GM10266 (cell line): ENCODE measurements at regions not wholly inside any gene's neighbourhood (a gene's known extent, or its start where the extent isn't known, plus 50 kb on each side); places are given as distances from the start of the nearest gene placed in this dataset.
"Not testable (repeated sequence)": the region's sequence is repeated elsewhere in the genome, so short reads cannot be mapped to it uniquely, and the experiment has no call there.

ENCODE experiments used
- DNase-seq: peaks from one replicate; pipeline ENCODE4 v3.0.0; 2012; ENCODE audit errors: extremely low spot score
- TF ChIP-seq, protein P1 (sequence below): IDR thresholded peaks from 2 replicates; pipeline ENCODE4 v1.5.1; 2012; ENCODE audit warnings: mild to moderate bottlenecking, low read depth; ENCODE audit not compliant: control insufficient read depth, insufficient read depth; ENCODE audit errors: missing control alignments

GRCh38 chr2:126049461-126049860 is 606.5 kb upstream of the GYPC start:
- no peak for DNase-seq
- TF ChIP-seq, protein P1, sequence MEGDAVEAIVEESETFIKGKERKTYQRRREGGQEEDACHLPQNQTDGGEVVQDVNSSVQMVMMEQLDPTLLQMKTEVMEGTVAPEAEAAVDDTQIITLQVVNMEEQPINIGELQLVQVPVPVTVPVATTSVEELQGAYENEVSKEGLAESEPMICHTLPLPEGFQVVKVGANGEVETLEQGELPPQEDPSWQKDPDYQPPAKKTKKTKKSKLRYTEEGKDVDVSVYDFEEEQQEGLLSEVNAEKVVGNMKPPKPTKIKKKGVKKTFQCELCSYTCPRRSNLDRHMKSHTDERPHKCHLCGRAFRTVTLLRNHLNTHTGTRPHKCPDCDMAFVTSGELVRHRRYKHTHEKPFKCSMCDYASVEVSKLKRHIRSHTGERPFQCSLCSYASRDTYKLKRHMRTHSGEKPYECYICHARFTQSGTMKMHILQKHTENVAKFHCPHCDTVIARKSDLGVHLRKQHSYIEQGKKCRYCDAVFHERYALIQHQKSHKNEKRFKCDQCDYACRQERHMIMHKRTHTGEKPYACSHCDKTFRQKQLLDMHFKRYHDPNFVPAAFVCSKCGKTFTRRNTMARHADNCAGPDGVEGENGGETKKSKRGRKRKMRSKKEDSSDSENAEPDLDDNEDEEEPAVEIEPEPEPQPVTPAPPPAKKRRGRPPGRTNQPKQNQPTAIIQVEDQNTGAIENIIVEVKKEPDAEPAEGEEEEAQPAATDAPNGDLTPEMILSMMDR: no peak

DNA sequence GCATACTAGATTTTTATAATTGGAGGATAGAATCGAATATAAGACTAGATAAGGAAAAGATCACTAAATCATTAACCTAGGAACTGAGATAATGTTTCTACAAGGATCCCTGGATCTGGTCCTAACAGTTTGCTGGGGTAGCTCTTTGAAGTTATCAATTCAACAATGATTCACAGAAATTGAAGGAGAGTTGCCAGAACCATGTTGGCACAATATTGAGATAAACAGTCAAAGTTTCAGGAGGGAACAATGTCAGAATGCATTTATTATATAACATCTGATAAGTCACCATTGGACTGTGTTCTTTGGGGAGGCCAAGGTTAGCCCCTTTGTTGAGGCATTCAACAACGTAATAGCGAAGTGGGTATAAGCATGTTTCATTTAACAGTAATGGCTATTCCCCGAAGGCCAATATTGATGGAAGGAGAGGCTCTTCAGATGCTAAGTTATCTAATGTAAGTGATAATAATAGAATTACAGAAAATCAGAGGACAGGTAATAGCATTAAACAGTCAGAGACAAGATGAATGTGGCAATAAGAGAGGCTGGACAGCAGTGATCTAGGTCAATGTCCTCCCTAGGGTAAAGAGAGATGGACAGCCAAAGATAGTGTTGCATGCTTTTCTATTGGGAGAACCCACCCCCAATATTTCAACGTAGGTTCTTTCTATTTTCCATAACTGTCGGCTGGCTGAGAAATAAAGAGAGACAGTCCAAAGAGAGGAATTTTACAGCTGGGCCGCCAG is 604.8 kb upstream of the GYPC start:
- DNase-seq: no peak
- TF ChIP-seq, protein P1: no peak

GRCh38 chr2:126051737-126052240 is 604.2 kb upstream of the GYPC start:
- not testable (repeated sequence) for DNase-seq

DNA sequence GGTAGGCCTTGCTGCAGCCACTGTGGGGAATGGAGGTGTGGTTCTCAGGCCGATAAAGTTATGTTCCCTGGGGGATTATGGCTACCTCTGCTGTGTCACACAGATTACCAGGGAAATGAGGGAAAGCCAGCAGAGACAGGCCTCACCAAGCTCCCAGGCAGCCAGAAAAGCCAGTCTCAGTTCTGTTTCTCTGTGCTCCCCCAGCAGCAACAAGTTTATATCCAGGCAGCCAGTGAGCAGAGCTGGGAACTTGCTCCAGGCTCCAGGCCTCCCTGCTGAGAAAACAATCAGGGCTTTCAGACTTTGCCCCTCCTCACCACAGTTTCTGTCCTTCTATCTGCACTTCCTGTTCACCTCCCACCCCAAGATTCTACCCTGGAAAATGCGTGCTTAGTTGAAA is 596.6 kb upstream of the GYPC start:
- TF ChIP-seq, protein P1: no peak
- DNase-seq: no peak

GRCh38 chr2:126085011-126085795 is 570.8 kb upstream of the GYPC start:
- TF ChIP-seq, protein P1: no peak
- DNase-seq: no peak

GRCh38 chr2:126100962-126101361 is 555.0 kb upstream of the GYPC start:
- TF ChIP-seq, protein P1: no peak

DNA sequence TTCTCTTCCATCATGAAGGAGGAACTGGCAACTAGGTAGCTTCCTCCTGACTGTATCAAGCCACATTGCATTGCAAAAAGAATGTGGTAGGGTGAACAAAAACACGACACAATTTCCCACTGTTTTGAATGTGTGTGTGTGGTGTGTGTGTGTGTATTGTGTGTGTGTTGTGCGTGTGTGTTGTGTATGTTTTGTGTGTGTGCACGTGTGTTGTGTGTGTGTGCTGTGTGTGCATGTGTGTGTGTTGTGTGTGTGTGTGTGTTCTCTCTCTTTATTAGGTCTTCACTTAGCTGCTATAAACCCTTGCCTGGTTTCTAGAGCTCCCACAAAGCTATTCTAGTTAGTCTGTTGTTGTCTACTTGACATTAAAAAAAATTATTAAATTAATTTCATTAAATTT is 550.0 kb upstream of the GYPC start:
- DNase-seq: no peak
- TF ChIP-seq, protein P1: no peak

More at GRCh38 chr2:126100962-126101361, 555.0 kb upstream of the GYPC start:
- DNase-seq: no peak
